Lower leg skin (tissue), 3 donors: ENCODE measurements at regions not wholly inside any gene's neighbourhood (a gene's known extent, or its start where the extent isn't known, plus 50 kb on each side); places are given as distances from the start of the nearest gene placed in this dataset.

Experiments
- CTCF ChIP-seq, 3 donors: fragments of 450-650 bp; IDR thresholded peaks; one replicate each; pipeline ENCODE4 v1.5.1; 2016; ENCODE audit warnings: antibody characterized with exemption in 3 of 3, mild to moderate bottlenecking in 3 of 3, moderate library complexity in 2 of 3
- POLR2A ChIP-seq, 2 donors: fragments of 450-650 bp; IDR thresholded peaks; one replicate each; pipeline ENCODE4 v1.6.1; 2016 to 2017; ENCODE audit warnings: antibody characterized with exemption in 2 of 2, mild to moderate bottlenecking in 1 of 2, moderate library complexity in 1 of 2

- TF ChIP-seq CTCF (IDR thresholded peaks at IDR 0.05) (no peak), POLR2A (IDR thresholded peaks at IDR 0.05) (no peak)
Observed at GRCh38 chr16:14329727-14330350, 258.7 kb downstream of the MRTFB start.
